B cell (primary cell): ENCODE measurements at regions not wholly inside any gene's neighbourhood (a gene's known extent, or its start where the extent isn't known, plus 50 kb on each side); places are given as distances from the start of the nearest gene placed in this dataset.

Experiments
- ATAC-seq: fragments of 200-7000 bp; cut with Tn5 transposase; one replicate; pipeline ENCODE4 v1.10.0; 2021; ENCODE audit warnings: low read depth, mild to moderate bottlenecking, moderate number of reproducible peaks, moderate library complexity
- CTCF ChIA-PET: fragments of 350-600 bp; sonication (Branson Sonifier 250); formaldehyde crosslinking; loops from one replicate; lab custom pipeline; 2021; ENCODE audit warnings: antibody characterized with exemption, inconsistent platforms; lab: Charles Lee
- POLR2A ChIA-PET: fragments of 350-600 bp; sonication (Branson Sonifier 250); formaldehyde crosslinking; loops from one replicate; lab custom pipeline; 2021; ENCODE audit warnings: antibody characterized with exemption; lab: Charles Lee
- DNase-seq: peaks from one replicate; pipeline ENCODE4 v3.0.0; 2013
- H2AFZ ChIP-seq: 2 replicates; pipeline ENCODE4 v1.6.1; 2012; ENCODE audit warnings: mild to moderate bottlenecking, low read depth, low read length; ENCODE audit not compliant: insufficient read depth, poor library complexity, severe bottlenecking
- H3K27ac ChIP-seq, 2 donors: 1 replicate in 1 of 2; 2 replicates in 1 of 2; pipeline ENCODE4 v1.5.1; 2012 to 2013; ENCODE audit warnings: low read length in 2 of 2, mild to moderate bottlenecking in 2 of 2, moderate library complexity in 1 of 2
- H3K27me3 ChIP-seq, 4 experiments: fragments of 200-600 bp in 1 of 4; sonication (generic) in 1 of 4; replicated peaks in 1 of 4; 1 replicate in 2 of 4; 2 replicates in 2 of 4; pipeline versions ENCODE4 v1.6.1 to v1.7.0; 2013 to 2016; ENCODE audit warnings: low read length in 3 of 4, mild to moderate bottlenecking in 2 of 4, mixed read lengths in 1 of 4, moderate library complexity in 1 of 4; ENCODE audit not compliant: insufficient read depth in 4 of 4, control insufficient read depth in 3 of 4; ENCODE audit errors: control extremely low read depth in 1 of 4
- H3K36me3 ChIP-seq, 2 experiments: replicated peaks in 1 of 2; 1 replicate in 1 of 2; 2 replicates in 1 of 2; pipeline versions ENCODE4 v1.6.1 to v1.7.1; 2013; ENCODE audit warnings: low read length in 1 of 2; ENCODE audit not compliant: insufficient read depth in 2 of 2, control insufficient read depth in 1 of 2; ENCODE audit errors: control extremely low read depth in 1 of 2, extremely low read depth in 1 of 2
- H3K4me1 ChIP-seq, 2 donors: fragments of 200-600 bp in 1 of 2; sonication (generic) in 1 of 2; 1 replicate in 1 of 2; 2 replicates in 1 of 2; pipeline versions ENCODE4 v1.5.1 to v1.6.1; 2013 to 2017; ENCODE audit warnings: low read length in 2 of 2; ENCODE audit not compliant: control insufficient read depth in 2 of 2, insufficient read depth in 2 of 2
- H3K4me2 ChIP-seq: replicated peaks from 2 replicates; pipeline ENCODE3; 2012; ENCODE audit warnings: mild to moderate bottlenecking, low read depth, low read length; ENCODE audit not compliant: poor library complexity, severe bottlenecking
- H3K4me3 ChIP-seq, 5 experiments: fragments of 200-600 bp in 1 of 5; sonication (generic) in 1 of 5; 1 replicate in 3 of 5; 2 replicates in 2 of 5; pipeline versions ENCODE4 v1.5.1 to v1.7.0; 2011 to 2016; ENCODE audit warnings: low read length in 4 of 5, mild to moderate bottlenecking in 4 of 5, low read depth in 2 of 5, control low read depth in 1 of 5, moderate library complexity in 1 of 5; ENCODE audit not compliant: insufficient read depth in 1 of 5; ENCODE audit errors: control extremely low read depth in 1 of 5, extremely low read depth in 1 of 5
- H3K79me2 ChIP-seq: fragments of 200-600 bp; sonication (generic); one replicate; pipeline ENCODE4 v1.6.0; 2016; ENCODE audit warnings: low read length; ENCODE audit not compliant: control insufficient read depth, insufficient read depth
- H3K9ac ChIP-seq: fragments of 200-600 bp; sonication (generic); 2 replicates; pipeline ENCODE4 v1.6.1; 2017; ENCODE audit warnings: mild to moderate bottlenecking, low read length, moderate library complexity
- H3K9me3 ChIP-seq, 3 donors: one replicate each; pipeline versions ENCODE4 v1.6.1 to v1.7.1; 2013; ENCODE audit warnings: low read length in 2 of 3; ENCODE audit not compliant: control insufficient read depth in 2 of 3, insufficient read depth in 1 of 3; ENCODE audit errors: control extremely low read depth in 1 of 3
- H4K20me1 ChIP-seq: 2 replicates; pipeline ENCODE4 v1.6.0; 2012; ENCODE audit warnings: mild to moderate bottlenecking, low read length; ENCODE audit not compliant: insufficient read depth, control insufficient read depth, poor library complexity, severe bottlenecking
- H3K27ac Mint-ChIP-seq: one replicate; pipeline ENCODE4 v1.8.0; 2021; ENCODE audit warnings: mixed read lengths
- H3K27me3 Mint-ChIP-seq: one replicate; pipeline ENCODE4 v1.8.0; 2021; ENCODE audit warnings: mixed read lengths
- H3K4me1 Mint-ChIP-seq: one replicate; pipeline ENCODE4 v1.8.0; 2021; ENCODE audit warnings: mixed read lengths
- H3K4me3 Mint-ChIP-seq: one replicate; pipeline ENCODE4 v1.8.0; 2021; ENCODE audit warnings: mixed read lengths
- H3K9me3 Mint-ChIP-seq: one replicate; pipeline ENCODE4 v1.8.0; 2022; ENCODE audit warnings: mixed read lengths; ENCODE audit not compliant: insufficient read depth
- CTCF ChIP-seq: fragments of 200-600 bp; IDR thresholded peaks from one replicate; pipeline ENCODE4 v1.8.0; 2022; ENCODE audit warnings: antibody characterized with exemption, mild to moderate bottlenecking
- EZH2 ChIP-seq: IDR thresholded peaks from 2 replicates; pipeline ENCODE4 v1.6.1; 2012; ENCODE audit warnings: borderline replicate concordance, low read depth, mild to moderate bottlenecking, moderate library complexity, low read length; ENCODE audit not compliant: insufficient read depth, poor library complexity, severe bottlenecking
- WGBS: methylation state at CpG from one replicate; pipeline ENCODE4 v1.1.5; 2013; ENCODE audit warnings: missing lambda C conversion rate; ENCODE audit not compliant: insufficient coverage; 5-methylcytosine and 5-hydroxymethylcytosine counted together
- intact Hi-C: fragments of 100-400 bp; cut with micrococcal nuclease; formaldehyde crosslinking; loops from one replicate; pipeline ENCODE4 v1.10.0; 2022

- POLR2A ChIA-PET = no interaction called here
- Mint-ChIP-seq H3K4me3 (no peak overlapping the region), H3K27me3 (no peaks in the 10 kb centered on the region), H3K9me3 (no peaks in the 10 kb centered on the region), H3K27ac (no peak overlapping the region), H3K4me1 (no peaks in the 10 kb centered on the region)
- H3K9ac ChIP-seq = no peak overlapping the region
- H3K4me2 ChIP-seq = no peak overlapping the region
- TF ChIP-seq EZH2 = no peak
- no peak for TF ChIP-seq CTCF
- H3K36me3 ChIP-seq = no peaks in the 10 kb centered on the region
- no peaks in the 10 kb centered on the region for H3K27me3 ChIP-seq
- H2AFZ ChIP-seq = no peak overlapping the region
- H3K27ac ChIP-seq = no peak overlapping the region
- no peaks in the 10 kb centered on the region for H3K9me3 ChIP-seq
- DNase-seq = no peak
- H4K20me1 ChIP-seq = no peaks in the 10 kb centered on the region
- H3K4me1 ChIP-seq = no peaks in the 10 kb centered on the region
- no peak for ATAC-seq
- no peak overlapping the region for H3K4me3 ChIP-seq
- CTCF ChIA-PET = no interaction called here
- intact Hi-C loops = no loop called here
- H3K79me2 ChIP-seq = no peaks in the 10 kb centered on the region
Observed at GRCh38 chr3:176075046-176075445, 1122.2 kb downstream of the TBL1XR1 start.

GRCh38 chr3:176074096-176074495 lies 1123.2 kb downstream of the TBL1XR1 start:
- 100% methylated on average over 2 of the region's 2 CpGs for WGBS
- H3K4me3 ChIP-seq = no peak overlapping the region
- no peak overlapping the region for H3K27ac ChIP-seq
- ChIA-PET POLR2A (no interaction called here), CTCF (no interaction called here)
- H3K79me2 ChIP-seq = no peaks in the 10 kb centered on the region
- H2AFZ ChIP-seq = no peak overlapping the region
- no peaks in the 10 kb centered on the region for H4K20me1 ChIP-seq
- no peaks in the 10 kb centered on the region for H3K4me1 ChIP-seq
- no peak overlapping the region for H3K4me2 ChIP-seq
- H3K36me3 ChIP-seq = no peaks in the 10 kb centered on the region
- intact Hi-C loops = no loop called here
- no peak overlapping the region for H3K9ac ChIP-seq
- peaks cover 0 to 1% (median 0%) of the 10 kb centered on the region in 3 donors for H3K9me3 ChIP-seq
- no peaks in the 10 kb centered on the region for H3K27me3 ChIP-seq
- Mint-ChIP-seq H3K27me3 (no peaks in the 10 kb centered on the region), H3K4me3 (no peak overlapping the region), H3K4me1 (no peaks in the 10 kb centered on the region), H3K27ac (no peak overlapping the region), H3K9me3 (no peaks in the 10 kb centered on the region)
- DNase-seq (no peak), ATAC-seq (no peak)
- TF ChIP-seq EZH2 (no peak), CTCF (no peak)
